B cell (primary cell): ENCODE measurements at regions not wholly inside any gene's neighbourhood (a gene's known extent, or its start where the extent isn't known, plus 50 kb on each side); places are given as distances from the start of the nearest gene placed in this dataset.

Experiments used
- ATAC-seq: fragments of 200-7000 bp; cut with Tn5 transposase; one replicate; pipeline ENCODE4 v1.10.0; 2021; ENCODE audit warnings: low read depth, mild to moderate bottlenecking, moderate number of reproducible peaks, moderate library complexity
- CTCF ChIA-PET: fragments of 350-600 bp; sonication (Branson Sonifier 250); formaldehyde crosslinking; loops from one replicate; lab custom pipeline; 2021; ENCODE audit warnings: antibody characterized with exemption, inconsistent platforms; lab: Charles Lee
- POLR2A ChIA-PET: fragments of 350-600 bp; sonication (Branson Sonifier 250); formaldehyde crosslinking; loops from one replicate; lab custom pipeline; 2021; ENCODE audit warnings: antibody characterized with exemption; lab: Charles Lee
- DNase-seq: peaks from one replicate; pipeline ENCODE4 v3.0.0; 2013
- H2AFZ ChIP-seq: 2 replicates; pipeline ENCODE4 v1.6.1; 2012; ENCODE audit warnings: mild to moderate bottlenecking, low read depth, low read length; ENCODE audit not compliant: insufficient read depth, poor library complexity, severe bottlenecking
- H3K27ac ChIP-seq, 2 donors: 1 replicate in 1 of 2; 2 replicates in 1 of 2; pipeline ENCODE4 v1.5.1; 2012 to 2013; ENCODE audit warnings: low read length in 2 of 2, mild to moderate bottlenecking in 2 of 2, moderate library complexity in 1 of 2
- H3K27me3 ChIP-seq, 4 experiments: fragments of 200-600 bp in 1 of 4; sonication (generic) in 1 of 4; replicated peaks in 1 of 4; 1 replicate in 2 of 4; 2 replicates in 2 of 4; pipeline versions ENCODE4 v1.6.1 to v1.7.0; 2013 to 2016; ENCODE audit warnings: low read length in 3 of 4, mild to moderate bottlenecking in 2 of 4, mixed read lengths in 1 of 4, moderate library complexity in 1 of 4; ENCODE audit not compliant: insufficient read depth in 4 of 4, control insufficient read depth in 3 of 4; ENCODE audit errors: control extremely low read depth in 1 of 4
- H3K36me3 ChIP-seq, 2 experiments: replicated peaks in 1 of 2; 1 replicate in 1 of 2; 2 replicates in 1 of 2; pipeline versions ENCODE4 v1.6.1 to v1.7.1; 2013; ENCODE audit warnings: low read length in 1 of 2; ENCODE audit not compliant: insufficient read depth in 2 of 2, control insufficient read depth in 1 of 2; ENCODE audit errors: control extremely low read depth in 1 of 2, extremely low read depth in 1 of 2
- H3K4me1 ChIP-seq, 2 donors: fragments of 200-600 bp in 1 of 2; sonication (generic) in 1 of 2; 1 replicate in 1 of 2; 2 replicates in 1 of 2; pipeline versions ENCODE4 v1.5.1 to v1.6.1; 2013 to 2017; ENCODE audit warnings: low read length in 2 of 2; ENCODE audit not compliant: control insufficient read depth in 2 of 2, insufficient read depth in 2 of 2
- H3K4me2 ChIP-seq: replicated peaks from 2 replicates; pipeline ENCODE3; 2012; ENCODE audit warnings: mild to moderate bottlenecking, low read depth, low read length; ENCODE audit not compliant: poor library complexity, severe bottlenecking
- H3K4me3 ChIP-seq, 5 experiments: fragments of 200-600 bp in 1 of 5; sonication (generic) in 1 of 5; 1 replicate in 3 of 5; 2 replicates in 2 of 5; pipeline versions ENCODE4 v1.5.1 to v1.7.0; 2011 to 2016; ENCODE audit warnings: low read length in 4 of 5, mild to moderate bottlenecking in 4 of 5, low read depth in 2 of 5, control low read depth in 1 of 5, moderate library complexity in 1 of 5; ENCODE audit not compliant: insufficient read depth in 1 of 5; ENCODE audit errors: control extremely low read depth in 1 of 5, extremely low read depth in 1 of 5
- H3K79me2 ChIP-seq: fragments of 200-600 bp; sonication (generic); one replicate; pipeline ENCODE4 v1.6.0; 2016; ENCODE audit warnings: low read length; ENCODE audit not compliant: control insufficient read depth, insufficient read depth
- H3K9ac ChIP-seq: fragments of 200-600 bp; sonication (generic); 2 replicates; pipeline ENCODE4 v1.6.1; 2017; ENCODE audit warnings: mild to moderate bottlenecking, low read length, moderate library complexity
- H3K9me3 ChIP-seq, 3 donors: one replicate each; pipeline versions ENCODE4 v1.6.1 to v1.7.1; 2013; ENCODE audit warnings: low read length in 2 of 3; ENCODE audit not compliant: control insufficient read depth in 2 of 3, insufficient read depth in 1 of 3; ENCODE audit errors: control extremely low read depth in 1 of 3
- H4K20me1 ChIP-seq: 2 replicates; pipeline ENCODE4 v1.6.0; 2012; ENCODE audit warnings: mild to moderate bottlenecking, low read length; ENCODE audit not compliant: insufficient read depth, control insufficient read depth, poor library complexity, severe bottlenecking
- H3K27ac Mint-ChIP-seq: one replicate; pipeline ENCODE4 v1.8.0; 2021; ENCODE audit warnings: mixed read lengths
- H3K27me3 Mint-ChIP-seq: one replicate; pipeline ENCODE4 v1.8.0; 2021; ENCODE audit warnings: mixed read lengths
- H3K4me1 Mint-ChIP-seq: one replicate; pipeline ENCODE4 v1.8.0; 2021; ENCODE audit warnings: mixed read lengths
- H3K4me3 Mint-ChIP-seq: one replicate; pipeline ENCODE4 v1.8.0; 2021; ENCODE audit warnings: mixed read lengths
- H3K9me3 Mint-ChIP-seq: one replicate; pipeline ENCODE4 v1.8.0; 2022; ENCODE audit warnings: mixed read lengths; ENCODE audit not compliant: insufficient read depth
- EZH2 ChIP-seq: IDR thresholded peaks from 2 replicates; pipeline ENCODE4 v1.6.1; 2012; ENCODE audit warnings: borderline replicate concordance, low read depth, mild to moderate bottlenecking, moderate library complexity, low read length; ENCODE audit not compliant: insufficient read depth, poor library complexity, severe bottlenecking
- WGBS: methylation state at CpG from one replicate; pipeline ENCODE4 v1.1.5; 2013; ENCODE audit warnings: missing lambda C conversion rate; ENCODE audit not compliant: insufficient coverage; 5-methylcytosine and 5-hydroxymethylcytosine counted together
- intact Hi-C: fragments of 100-400 bp; cut with micrococcal nuclease; formaldehyde crosslinking; loops from one replicate; pipeline ENCODE4 v1.10.0; 2022
- TF ChIP-seq, protein P1 (sequence below): fragments of 200-600 bp; IDR thresholded peaks from one replicate; pipeline ENCODE4 v1.8.0; 2022; ENCODE audit warnings: antibody characterized with exemption, mild to moderate bottlenecking

GRCh38 chr3:110608566-110608965 is 463.1 kb upstream of the NECTIN3 start:
- no peak for ATAC-seq
- no peak for TF ChIP-seq EZH2
- TF ChIP-seq, protein P1, sequence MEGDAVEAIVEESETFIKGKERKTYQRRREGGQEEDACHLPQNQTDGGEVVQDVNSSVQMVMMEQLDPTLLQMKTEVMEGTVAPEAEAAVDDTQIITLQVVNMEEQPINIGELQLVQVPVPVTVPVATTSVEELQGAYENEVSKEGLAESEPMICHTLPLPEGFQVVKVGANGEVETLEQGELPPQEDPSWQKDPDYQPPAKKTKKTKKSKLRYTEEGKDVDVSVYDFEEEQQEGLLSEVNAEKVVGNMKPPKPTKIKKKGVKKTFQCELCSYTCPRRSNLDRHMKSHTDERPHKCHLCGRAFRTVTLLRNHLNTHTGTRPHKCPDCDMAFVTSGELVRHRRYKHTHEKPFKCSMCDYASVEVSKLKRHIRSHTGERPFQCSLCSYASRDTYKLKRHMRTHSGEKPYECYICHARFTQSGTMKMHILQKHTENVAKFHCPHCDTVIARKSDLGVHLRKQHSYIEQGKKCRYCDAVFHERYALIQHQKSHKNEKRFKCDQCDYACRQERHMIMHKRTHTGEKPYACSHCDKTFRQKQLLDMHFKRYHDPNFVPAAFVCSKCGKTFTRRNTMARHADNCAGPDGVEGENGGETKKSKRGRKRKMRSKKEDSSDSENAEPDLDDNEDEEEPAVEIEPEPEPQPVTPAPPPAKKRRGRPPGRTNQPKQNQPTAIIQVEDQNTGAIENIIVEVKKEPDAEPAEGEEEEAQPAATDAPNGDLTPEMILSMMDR: no peak
- H3K9me3 Mint-ChIP-seq: no peaks in the 10 kb centered on the region
- no peak overlapping the region for H3K27ac ChIP-seq
- no peak overlapping the region for H3K4me3 ChIP-seq
- no peaks in the 10 kb centered on the region for H3K36me3 ChIP-seq
- H3K4me1 Mint-ChIP-seq: no peaks in the 10 kb centered on the region
- ChIA-PET POLR2A (no interaction called here), CTCF (no interaction called here)
- no peaks in the 10 kb centered on the region for H4K20me1 ChIP-seq
- H3K9ac ChIP-seq: no peak overlapping the region
- H3K9me3 ChIP-seq: no peaks in the 10 kb centered on the region
- no peak overlapping the region for H3K27ac Mint-ChIP-seq
- H3K27me3 Mint-ChIP-seq: no peaks in the 10 kb centered on the region
- no peaks in the 10 kb centered on the region for H3K79me2 ChIP-seq
- H3K4me1 ChIP-seq: no peaks in the 10 kb centered on the region
- no peak overlapping the region for H3K4me2 ChIP-seq
- no peak overlapping the region for H3K4me3 Mint-ChIP-seq
- no peak for DNase-seq
- H2AFZ ChIP-seq: no peak overlapping the region
- no peaks in the 10 kb centered on the region for H3K27me3 ChIP-seq
- intact Hi-C loops: no loop called here

DNA sequence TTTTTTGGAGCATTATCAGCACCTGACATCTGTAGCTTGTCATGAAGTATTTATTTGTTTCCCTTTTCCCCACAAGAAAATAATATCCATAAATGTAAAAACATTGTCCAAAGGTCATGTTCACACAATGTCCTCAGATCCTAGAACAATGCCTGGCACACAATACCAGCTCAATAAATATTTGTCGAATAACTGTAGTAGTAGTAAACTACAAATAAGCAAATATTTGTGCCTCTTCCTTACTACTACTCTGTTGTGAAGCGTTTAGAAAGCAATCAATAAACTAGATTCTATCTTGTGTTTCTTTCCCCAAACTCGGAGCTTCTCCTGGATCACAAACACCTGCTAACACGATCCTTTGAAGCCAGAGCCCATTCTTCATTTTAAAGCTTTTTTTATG is 459.6 kb upstream of the NECTIN3 start:
- ChIA-PET POLR2A (no interaction called here), CTCF (no interaction called here)
- Histone ChIP-seq H3K79me2 (no peaks in the 10 kb centered on the region), H3K9me3 (no peaks in the 10 kb centered on the region), H3K4me2 (no peak overlapping the region), H3K9ac (no peak overlapping the region), H3K4me1 (no peaks in the 10 kb centered on the region), H2AFZ (no peak overlapping the region), H3K36me3 (no peaks in the 10 kb centered on the region), H3K27ac (no peak overlapping the region), H3K27me3 (no peaks in the 10 kb centered on the region), H3K4me3 (no peak overlapping the region), H4K20me1 (no peaks in the 10 kb centered on the region)
- DNase-seq (no peak), ATAC-seq (no peak)
- intact Hi-C loops: no loop called here
- Mint-ChIP-seq H3K9me3 (peaks cover 2% of the 10 kb centered on the region), H3K27ac (no peak overlapping the region), H3K27me3 (no peaks in the 10 kb centered on the region), H3K4me1 (no peaks in the 10 kb centered on the region), H3K4me3 (no peak overlapping the region)
- 67% methylated on average over 3 of the region's 4 CpGs for WGBS
- TF ChIP-seq, protein P1: no peak
- TF ChIP-seq EZH2: no peak
